Non-pigmented ciliary epithelial cell (primary cell): ENCODE measurements at regions not wholly inside any gene's neighbourhood (a gene's known extent, or its start where the extent isn't known, plus 50 kb on each side); places are given as distances from the start of the nearest gene placed in this dataset.

ENCODE experiments used
- DNase-seq: peaks from one replicate; pipeline ENCODE4 v3.0.0-alpha.2; 2010; ENCODE audit warnings: low read depth

DNA sequence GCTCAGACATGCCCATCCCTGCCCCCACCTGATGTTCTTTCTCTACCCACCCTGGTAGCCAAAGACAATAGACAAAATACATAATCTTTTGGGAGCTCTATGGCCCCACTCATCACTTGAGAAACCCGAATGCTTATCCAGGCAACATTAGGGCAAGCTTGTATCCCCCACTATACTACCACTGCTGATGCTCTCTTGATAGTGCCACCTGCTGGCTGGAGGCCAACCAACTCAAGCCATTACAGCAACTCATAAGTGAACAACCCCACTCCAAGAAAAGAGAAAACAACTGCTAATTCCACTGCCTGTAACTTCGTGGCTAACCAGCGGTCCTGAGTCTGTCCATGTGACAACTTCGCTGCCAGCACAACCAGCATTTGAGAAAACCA, 342.5 kb upstream of the TGFBR2 start:
- DNase-seq: no peak

DNA sequence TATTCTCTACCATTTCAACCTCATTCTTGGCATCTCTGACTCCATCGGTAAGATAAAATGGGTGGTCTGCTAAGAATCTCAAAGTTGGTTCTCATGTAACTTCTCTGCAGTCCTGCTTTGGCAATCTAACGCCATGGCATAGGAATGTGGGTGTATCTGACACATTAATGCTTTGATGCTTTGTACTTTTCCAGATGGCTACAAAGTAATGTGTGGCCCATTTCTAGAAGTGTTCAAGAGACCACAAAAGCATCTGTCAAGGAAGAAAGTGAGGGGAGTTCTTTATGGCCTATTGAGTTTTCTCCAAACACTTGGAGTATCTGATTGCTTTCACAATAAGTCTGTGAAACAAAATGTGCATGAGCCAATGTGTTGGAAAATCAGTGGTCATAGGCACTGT, 339.9 kb upstream of the TGFBR2 start:
- no peak for DNase-seq

DNA sequence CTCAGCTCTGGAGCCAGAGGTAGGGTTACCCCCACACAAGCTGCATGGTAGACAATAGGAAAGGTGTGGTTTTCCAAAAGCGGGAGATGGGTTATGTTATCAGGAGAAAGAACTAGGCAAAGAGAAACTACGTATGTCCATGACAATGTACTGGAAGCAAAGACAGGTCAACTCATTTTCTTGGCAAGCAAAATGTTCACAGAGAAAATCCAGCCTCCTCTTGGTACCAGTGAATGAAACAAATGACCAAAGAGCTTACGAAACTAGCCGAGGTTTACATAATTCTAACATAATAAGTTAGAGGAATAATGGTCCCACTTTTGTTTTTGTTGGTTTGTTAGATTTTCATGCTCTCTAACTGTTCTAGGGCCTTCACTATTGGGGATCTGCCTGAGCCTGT, 338.1 kb upstream of the TGFBR2 start:
- no peak for DNase-seq

DNA sequence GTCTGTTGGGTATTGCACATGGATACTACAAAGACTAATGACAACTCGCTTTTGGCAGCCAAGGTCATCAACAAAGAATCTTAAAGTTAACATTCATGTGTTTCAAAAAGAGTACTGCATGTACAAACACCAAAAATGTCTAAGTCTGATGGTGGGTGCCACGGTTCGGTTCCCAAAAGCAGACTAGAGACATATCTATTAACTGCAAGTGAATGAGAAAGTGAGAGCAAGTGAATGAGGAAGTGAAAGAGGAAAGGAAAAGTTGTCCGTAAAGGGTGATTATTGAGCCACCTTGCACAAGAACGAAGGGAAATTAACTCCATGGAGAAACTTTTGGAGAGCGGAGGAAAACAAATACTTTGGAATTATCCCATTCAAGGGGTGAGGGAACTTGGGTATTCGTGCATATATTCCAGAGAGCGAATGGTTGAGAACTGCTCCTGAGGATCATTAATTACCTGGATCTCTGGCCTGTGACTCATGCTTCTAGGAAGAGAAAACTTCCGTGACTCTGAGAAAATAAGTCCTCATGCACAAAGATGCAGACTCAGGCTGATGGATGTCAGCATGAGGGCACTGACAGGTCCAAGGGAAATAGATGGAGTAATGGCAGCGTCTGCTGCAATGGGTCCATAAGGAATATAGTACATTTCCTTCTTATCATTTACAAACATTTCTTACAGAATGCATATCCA, 336.5 kb upstream of the TGFBR2 start:
- no peak for DNase-seq

DNA sequence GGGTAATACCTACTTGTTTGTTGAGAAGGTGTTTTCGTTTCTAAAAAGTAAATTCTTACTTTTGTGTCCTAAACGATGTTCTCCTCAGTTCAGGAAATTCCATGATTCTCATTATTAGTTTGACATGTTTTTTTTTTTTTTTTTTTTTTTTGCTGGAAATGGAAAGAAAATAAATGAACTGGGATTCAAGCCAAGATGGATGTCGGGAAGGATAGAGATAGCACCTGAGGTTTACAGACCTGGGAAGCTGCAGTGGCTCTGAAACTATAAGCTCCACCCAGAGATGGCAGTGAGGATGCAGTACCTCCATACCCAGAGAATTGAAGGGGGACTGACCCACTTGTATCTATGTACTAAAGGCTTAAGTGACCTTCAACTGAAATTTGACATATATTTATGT, 334.6 kb upstream of the TGFBR2 start:
- DNase-seq: no peak

DNA sequence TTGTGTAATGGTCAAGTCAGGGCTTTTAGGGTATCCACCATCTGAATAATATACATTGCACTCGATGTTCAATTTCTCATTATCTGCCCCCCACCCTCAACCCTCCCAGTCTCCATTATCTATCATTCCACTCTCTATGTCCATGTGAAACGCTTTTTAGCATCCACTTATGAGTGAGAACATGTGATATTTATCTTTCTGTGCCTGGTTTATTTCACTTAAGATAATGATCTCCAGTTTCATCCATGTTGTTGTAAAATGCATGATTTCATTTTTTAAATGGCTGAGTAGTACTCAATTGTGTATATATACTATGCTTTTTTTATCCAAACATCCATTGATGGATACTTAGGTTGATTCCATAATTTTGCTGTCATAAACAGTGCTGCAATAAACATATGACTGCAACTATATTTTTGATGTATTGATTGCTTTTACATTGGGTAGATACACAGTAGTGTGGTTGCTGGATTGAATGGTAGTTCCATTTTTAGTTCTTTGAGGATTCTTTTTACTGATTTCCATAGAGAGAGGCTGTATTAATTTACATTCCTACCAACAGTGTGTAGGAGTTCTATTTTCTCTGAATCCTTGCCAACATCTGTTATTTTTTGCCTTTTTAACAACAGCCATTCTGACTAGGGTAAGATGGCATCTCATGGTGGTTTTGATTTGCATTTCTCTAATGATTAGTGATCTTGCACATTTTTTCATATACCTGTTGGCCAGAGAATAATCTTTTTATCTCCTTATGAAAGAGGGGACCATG, 332.9 kb upstream of the TGFBR2 start:
- DNase-seq: no peak

DNA sequence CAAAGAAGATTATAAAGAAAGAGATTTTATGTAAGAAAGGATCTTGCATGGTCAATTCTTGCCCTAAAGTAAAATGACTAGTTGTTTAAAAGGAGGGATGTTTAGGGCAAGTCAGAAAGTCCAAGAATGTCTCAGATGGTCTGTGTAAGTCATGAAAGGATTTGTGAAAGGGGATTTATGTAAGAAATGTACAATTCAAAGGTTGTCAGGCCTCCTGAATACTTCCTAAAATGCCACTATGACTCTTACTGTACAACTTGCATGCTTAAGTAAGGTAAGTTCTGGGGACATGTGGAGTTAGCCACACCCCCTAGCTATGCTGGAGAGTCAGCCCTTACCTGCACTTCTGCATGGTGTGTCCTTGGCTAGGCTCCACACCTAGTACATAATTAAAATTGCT, 328.9 kb upstream of the TGFBR2 start:
- DNase-seq: no peak

DNA sequence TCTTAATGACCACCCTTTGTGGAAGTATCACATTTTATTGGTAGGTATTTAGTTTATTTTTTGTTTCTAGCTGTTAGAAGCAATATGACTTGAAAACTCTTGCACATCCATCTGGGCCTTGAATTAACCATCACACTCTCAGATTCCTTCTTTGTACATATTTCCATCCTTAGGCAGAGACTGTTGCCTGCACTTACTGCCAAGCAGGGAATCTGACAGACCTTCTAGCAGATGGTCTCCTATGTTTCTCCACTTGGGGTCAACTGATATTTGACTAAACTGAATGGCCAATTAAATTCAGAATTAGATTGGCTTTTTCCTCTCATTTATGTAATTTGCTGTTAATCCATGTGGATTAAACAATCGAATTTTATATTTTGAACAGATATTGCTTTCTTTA, 324.9 kb upstream of the TGFBR2 start:
- no peak for DNase-seq

DNA sequence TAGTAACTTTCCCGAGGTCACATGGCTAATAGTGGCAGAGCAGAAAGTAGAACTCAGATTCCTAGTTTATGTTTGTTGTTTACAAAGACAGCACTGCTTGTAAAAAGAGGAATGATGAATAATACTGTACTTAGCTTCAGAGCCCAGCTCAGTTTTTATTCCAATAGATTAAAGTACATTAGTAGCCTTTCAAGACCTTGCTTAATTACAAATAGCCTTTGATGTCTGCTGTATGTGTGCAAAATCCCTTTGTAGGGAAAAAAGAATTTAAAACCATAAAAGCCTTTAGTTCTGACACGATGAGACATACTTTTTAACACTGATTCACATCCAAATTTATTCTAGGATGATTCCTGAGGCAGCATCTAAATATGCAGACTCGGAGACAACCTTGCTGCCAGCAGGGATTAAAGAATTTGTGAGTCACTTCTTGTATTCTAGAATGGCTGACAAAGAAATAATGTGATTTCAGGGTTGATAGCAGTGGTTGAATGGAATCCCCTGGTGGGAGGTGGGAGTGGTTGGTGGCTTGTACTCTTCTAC, 324.2 kb upstream of the TGFBR2 start:
- DNase-seq: peak; percentile 93

DNA sequence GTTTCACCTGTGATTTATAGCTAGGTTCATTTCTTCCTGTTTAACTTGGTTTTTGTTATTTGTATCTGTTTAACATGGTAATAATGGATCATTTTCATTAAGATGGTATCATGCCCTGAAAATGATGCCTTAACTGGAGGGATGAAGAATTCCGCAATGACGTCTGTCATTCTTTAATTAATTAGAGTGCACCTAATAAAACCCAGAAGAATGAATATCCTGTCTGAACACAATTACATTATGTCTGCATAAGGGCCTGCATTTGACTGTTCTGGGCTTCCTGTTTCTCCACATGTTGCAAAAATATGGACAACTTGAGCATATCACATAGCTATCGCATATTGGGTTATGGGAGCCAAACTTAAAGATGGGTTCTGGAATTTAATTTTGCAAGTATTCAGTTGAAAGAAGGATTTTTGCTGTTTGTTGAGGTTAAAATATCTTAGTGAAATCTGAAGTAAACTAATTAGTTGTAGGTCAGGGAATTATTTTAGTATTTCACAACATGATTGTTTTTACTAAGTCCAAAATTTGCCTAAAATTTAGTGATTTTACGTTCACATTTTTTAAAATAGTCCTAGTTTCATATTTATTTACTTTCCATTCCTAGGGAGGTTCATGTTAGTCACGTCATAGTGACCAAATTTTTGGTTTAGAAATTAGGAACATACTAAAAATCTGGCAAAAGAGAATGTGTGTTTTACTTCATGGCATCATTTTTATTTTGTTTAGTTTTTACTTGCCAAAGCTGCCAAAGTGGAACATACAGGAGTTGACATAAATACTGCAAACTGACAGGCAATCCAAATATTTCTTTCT, 321.0 kb upstream of the TGFBR2 start:
- DNase-seq: no peak

DNA sequence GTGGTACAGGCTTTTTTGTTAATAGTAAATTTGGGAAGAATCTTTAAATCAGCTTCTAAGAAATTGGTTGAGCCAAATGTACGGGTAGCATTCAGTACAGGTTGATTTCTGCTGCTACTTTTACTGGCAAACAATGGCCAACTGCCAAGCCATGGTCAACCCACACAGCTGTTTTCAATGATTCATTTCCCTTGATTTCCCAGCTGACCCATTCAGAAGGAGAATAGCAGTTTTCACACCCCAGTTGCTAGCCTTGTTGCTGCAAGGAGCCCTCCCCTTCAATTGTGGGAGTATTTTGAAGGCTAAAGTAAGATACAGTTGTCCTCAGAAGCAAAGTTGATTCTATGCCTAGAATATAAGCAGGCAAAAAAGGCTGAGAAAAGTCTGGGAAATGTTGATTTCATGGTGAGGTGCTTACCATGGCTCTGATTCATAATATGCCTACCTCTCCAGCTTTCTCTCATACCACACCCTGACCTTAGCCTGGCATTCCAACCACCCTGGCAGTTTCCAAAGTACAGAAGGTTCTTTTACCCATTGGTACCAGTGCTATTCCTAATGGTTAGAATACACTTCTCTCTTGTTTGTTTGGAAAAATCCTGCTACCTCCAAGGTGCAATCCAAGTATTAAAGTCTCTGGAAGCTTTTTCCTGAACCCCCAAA, 320.3 kb upstream of the TGFBR2 start:
- DNase-seq: peak; percentile 96

DNA sequence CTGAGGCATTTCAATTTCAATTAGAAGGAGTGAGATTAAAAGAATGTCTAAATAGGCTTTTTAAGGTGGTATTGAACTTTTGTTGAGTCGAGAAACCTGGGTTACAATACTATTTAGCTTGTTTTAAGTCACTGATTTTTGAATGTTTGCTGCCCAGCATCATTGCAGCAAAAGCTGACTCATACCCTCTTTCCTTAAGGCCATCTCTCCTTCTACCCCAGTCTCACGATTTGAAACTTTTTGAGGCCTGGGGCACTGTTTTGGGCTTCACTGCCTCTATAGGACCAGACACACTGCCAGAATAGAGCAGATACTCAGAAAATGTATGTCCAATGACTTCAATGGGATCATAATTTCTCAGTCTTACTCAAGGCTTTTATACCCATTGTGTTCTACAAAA, 319.6 kb upstream of the TGFBR2 start:
- no peak for DNase-seq

DNA sequence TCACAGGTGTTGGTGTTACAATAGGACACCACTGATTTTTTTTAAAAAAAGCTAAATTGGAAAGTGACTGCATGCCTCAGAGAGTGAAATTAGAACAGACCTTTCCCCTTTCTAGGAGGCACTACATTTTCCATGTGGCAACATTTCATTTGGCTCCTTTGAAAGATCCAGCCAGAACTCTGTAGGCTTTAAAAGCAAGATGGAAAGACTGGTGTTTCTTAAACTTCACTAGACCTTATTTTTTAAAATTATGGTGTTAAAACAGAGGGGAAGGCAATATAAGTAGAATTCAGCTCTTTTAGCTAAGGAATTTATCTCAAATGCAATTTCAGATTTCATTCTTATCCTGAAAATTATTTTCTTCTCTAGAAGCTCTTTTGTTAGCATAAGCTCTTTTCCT, 317.6 kb upstream of the TGFBR2 start:
- no peak for DNase-seq

DNA sequence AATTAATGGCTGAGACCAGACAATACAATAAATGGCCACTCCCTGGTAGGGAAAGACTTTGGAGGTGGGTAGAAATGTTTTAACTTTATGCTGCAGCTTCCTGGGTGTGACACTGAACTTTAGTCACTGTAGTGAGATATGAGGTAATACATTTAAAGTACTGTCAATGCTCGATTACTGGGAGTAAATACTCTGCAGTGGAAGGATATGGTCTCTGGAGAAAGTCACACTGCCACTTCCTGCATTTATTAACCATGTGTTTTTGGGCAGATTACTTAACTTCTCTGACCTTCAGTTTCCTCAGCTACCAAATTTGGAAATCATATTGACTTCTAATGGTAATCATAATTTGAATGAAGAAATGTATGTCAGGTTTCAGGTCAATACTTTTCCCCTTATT, 317.1 kb upstream of the TGFBR2 start:
- DNase-seq: no peak

DNA sequence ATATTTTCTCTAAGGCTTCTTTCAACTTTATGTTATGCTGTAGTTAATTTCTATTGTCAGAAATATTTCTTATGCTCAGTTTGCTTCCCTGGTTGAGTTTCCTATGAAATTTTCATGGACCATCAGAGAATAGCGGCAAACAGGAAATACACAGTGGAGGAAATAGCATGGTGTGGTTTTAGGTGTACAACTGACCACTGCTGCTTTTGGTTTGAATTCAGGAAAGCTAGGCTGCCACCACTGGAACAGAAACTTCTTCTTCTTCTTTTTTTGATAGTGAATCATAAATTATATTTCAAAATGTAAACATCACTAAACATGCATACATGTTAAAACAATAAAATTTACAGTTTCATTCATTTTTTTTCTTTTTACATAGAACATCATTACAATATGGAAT, 316.6 kb upstream of the TGFBR2 start:
- no peak for DNase-seq

DNA sequence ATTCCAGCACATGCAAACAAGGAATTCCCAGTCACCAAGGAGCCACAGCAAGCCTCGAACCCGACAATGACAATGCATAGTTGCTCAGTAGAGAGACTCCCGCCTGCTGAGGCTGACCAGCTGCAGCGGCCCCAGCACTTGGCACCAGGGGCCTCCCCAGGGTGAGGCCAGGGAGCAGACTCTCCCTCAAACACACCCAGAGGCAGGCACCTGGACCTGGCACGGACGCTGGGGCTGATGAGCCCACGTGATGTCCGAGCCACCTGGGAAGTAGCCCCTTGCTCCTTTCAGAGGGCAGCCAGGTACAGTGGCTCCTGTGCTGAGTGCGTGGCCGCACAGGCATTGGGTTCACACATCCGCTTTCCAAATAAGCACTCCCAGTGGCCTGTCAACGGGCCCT, 315.9 kb upstream of the TGFBR2 start:
- no peak for DNase-seq

DNA sequence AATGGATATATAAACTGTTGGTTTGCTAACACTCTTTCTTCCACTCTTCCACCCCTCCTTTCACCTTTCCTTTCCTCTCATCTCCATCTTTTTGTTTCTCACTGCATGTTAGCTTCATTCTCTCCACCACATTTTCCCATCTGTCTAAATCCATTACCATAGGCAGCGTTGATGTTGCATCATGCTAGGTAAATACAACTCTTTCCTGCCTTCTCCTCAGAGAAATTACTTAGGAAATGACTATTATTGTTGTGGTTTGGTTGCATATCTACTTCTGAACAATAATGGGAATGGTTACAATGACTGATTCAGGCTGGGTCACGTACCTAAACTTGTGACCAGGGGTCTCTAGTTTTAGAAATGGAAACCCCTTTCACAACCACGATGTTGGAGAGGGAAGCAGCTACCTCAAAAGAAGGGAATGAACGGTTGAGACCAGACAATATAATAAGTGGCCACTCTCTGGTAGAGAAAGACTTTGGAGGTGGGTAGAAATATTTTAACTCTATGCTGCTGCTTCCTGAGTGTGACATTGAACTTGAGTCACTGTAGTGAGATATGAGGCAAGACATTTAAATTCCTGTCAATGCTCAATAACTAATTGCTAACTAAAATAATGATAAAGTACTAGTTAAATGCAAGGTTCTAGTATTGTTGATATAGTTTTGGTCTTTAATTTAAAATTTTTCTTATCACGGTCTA, 314.1 kb upstream of the TGFBR2 start:
- no peak for DNase-seq

DNA sequence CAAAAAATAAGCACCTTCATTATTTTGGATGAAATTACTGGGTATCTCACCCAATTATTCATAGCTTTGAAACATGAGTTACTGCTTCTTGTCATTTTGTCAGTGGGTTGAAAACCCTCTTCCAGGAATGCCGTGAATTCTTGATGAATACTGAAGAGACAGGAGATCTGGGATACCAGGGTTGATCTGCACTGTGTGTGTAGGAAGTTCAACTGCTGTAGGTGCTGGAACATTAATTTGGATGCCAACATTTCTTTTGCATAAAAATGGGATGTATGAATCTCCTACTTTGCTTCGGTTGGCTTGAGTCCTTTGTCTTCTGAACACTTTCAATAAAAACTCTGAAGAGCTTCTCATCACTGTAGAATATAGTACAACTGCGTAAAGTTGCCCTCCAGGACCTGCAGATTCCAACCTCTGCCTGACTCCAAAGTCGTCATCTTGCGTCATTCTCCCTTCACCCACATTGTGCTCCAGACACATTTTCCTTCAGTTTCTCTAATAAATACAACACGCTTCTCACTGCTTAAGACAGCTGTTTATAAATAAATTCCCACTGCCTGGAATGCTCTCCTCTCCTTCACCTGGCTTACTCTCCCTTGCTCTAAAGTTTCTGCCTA, 312.7 kb upstream of the TGFBR2 start:
- DNase-seq: no peak

DNA sequence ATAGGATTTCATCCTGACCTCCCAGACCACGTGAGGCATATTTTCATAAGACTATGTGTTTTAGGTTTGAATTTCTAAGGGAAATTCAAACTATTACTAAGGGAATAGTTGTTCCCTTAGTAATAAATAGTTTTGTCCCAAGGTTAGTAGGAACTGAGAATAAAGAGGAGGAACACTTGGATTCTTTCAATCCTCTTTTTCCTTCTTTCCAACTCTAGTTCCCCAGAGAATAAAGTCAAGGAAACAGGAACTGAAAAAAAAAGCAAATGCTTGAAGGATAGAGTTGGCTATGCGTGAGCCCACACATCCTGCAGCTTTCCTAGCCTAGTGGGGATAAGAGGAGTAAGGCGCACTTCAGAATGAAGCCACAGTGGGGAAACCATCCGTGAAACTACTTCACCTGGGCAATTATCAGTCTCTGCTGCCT, 312.1 kb upstream of the TGFBR2 start:
- DNase-seq: no peak

DNA sequence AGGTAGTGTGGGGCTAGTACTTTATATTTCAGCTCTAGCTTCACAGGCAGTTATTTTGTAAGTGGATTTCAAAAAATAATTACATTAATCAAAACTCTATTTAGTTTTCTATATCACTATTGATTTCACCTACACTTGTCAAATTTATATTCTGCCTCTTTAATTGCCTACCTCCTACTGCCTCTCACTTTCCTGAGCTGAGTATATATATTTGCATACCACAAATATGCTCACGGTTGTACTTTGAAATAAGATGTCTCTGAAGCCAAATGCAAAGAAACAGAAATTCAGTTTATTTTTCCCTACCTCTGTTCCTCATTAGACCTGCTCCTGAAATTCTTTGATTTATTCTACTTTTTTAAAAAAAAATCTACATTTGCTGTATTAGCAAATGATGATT, 309.3 kb upstream of the TGFBR2 start:
- no peak for DNase-seq
